ENCODE measurements at regions not wholly inside any gene's neighbourhood (a gene's known extent, or its start where the extent isn't known, plus 50 kb on each side); places are given as distances from the start of the nearest gene placed in this dataset.

DNA sequence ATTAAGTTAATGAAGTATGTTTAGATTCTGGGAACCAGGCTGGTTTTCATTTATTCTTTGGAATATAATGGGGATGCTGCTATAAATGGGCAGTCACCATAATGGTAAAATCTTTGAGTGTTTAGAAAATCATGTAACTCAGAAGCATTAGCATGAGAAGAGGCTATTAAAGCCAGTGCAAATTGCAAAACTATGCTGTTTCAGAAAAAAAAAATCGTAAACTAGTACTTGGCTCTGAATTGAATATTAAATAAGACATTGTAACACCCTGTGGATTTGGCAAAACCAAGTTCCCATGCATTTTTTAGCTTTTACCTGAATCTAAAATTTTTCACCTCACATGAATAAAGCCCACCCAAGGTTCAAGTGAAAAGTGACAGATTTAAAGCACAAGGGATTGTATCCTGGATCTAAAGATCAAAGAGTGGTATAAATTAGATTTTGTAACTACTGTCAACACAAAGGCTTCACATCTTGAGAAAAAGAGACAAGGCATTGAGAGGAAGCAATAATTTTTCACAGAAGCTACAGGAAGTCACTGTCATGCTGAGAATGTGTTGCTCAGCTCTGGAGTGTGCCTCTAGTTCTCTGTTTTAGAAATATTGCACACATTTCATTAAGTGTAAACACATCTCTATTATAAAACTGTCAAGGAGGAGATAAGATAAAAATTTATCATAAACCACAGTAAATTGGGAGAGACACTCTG, 142.2 kb downstream of the ABCA8 start:
- DNase-seq (no peak), ATAC-seq (no peak)
- Mint-ChIP-seq H3K36me3 (ENCODE audit: low read depth) (no peaks in the 10 kb centered on the region), H3K27ac (no peak overlapping the region), H3K4me3 (no peak overlapping the region), H3K4me1 (no peaks in the 10 kb centered on the region), H3K27me3 (peaks cover 2% of the 10 kb centered on the region), H3K9me3 (peaks cover 7% of the 10 kb centered on the region)

DNA sequence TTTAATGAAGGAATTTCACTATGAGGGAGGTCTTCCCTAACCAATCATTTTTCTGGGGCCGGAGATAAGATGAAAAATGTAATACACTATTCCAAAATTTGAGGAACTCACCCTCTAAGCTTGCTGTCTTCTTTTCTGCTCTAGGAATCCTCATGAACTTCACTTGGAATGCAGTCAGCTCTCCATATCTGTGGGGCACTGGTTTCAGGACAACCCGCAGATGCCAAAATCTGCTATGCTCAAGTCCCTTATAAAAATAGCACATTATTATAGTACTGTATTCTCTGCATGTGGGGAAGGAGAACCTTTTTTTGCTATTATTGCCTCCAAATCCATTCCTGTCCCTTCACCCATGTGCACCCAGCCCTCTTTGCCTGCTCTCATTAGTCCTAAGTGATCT, 146.0 kb downstream of the ABCA8 start:
- Mint-ChIP-seq H3K36me3 (ENCODE audit: low read depth) (no peaks in the 10 kb centered on the region), H3K27me3 (peaks cover 2% of the 10 kb centered on the region), H3K9me3 (peaks cover 7% of the 10 kb centered on the region), H3K4me1 (no peaks in the 10 kb centered on the region), H3K27ac (no peak overlapping the region), H3K4me3 (no peak overlapping the region)
- no peak for ATAC-seq
- no peak for DNase-seq

GRCh38 chr17:68807998-68808772, 147.0 kb downstream of the ABCA8 start:
- no peak overlapping the region for H3K4me3 Mint-ChIP-seq
- peaks cover 2% of the 10 kb centered on the region for H3K27me3 Mint-ChIP-seq
- H3K27ac Mint-ChIP-seq = no peak overlapping the region
- H3K9me3 Mint-ChIP-seq = peaks cover 7% of the 10 kb centered on the region
- no peaks in the 10 kb centered on the region for H3K36me3 Mint-ChIP-seq (ENCODE audit: low read depth)
- no peaks in the 10 kb centered on the region for H3K4me1 Mint-ChIP-seq
- ATAC-seq = no peak
- DNase-seq = no peak

GRCh38 chr17:68805609-68806008, 149.6 kb downstream of the ABCA8 start:
- DNase-seq (no peak), ATAC-seq (no peak)
- Mint-ChIP-seq H3K27me3 (peaks cover 2% of the 10 kb centered on the region), H3K36me3 (ENCODE audit: low read depth) (no peaks in the 10 kb centered on the region), H3K9me3 (no peaks in the 10 kb centered on the region), H3K4me3 (no peak overlapping the region), H3K27ac (no peak overlapping the region), H3K4me1 (no peaks in the 10 kb centered on the region)

DNA sequence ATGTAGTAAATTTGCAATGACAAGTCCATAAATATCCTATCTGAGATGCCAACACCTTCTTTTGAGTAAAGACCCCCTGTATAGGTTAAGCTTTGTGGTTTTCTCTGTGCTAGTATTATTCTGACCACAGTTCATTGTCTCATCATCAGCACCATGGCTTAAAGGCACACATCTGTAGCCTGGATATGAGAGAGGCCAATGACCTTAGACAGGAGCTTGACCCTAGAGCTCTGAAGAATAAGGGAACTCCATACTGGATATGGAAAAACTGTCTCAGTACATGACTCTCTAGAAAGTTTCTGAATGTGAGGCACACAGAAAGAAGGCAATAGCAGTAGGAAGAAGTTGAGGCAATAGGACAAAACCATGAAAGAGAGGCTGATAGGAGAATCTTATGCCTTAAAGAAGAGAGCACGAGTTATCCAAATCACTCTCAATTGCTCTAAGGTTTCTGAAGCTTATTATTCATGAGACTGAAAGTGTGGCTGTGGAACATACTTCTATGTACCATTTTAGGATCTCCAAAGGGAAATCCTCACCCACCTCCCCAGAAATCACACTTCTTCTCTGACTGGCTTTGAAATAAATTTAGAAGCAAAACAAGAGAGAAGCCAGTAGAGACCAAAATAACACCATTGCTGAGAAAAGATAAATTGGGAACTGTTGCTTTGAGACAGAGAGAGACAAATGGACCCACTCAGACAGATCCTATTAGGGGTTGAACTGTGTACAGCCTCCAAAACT, 150.2 kb downstream of the ABCA8 start:
- no peak overlapping the region for H3K4me3 Mint-ChIP-seq
- H3K9me3 Mint-ChIP-seq = no peaks in the 10 kb centered on the region
- H3K36me3 Mint-ChIP-seq (ENCODE audit: low read depth) = no peaks in the 10 kb centered on the region
- ATAC-seq (no peak), DNase-seq (no peak)
- no peak overlapping the region for H3K27ac Mint-ChIP-seq
- no peaks in the 10 kb centered on the region for H3K4me1 Mint-ChIP-seq
- peaks cover 2% of the 10 kb centered on the region for H3K27me3 Mint-ChIP-seq

GRCh38 chr17:68803164-68803929, 151.8 kb downstream of the ABCA8 start:
- H3K27ac Mint-ChIP-seq = no peak overlapping the region
- no peaks in the 10 kb centered on the region for H3K9me3 Mint-ChIP-seq

DNA sequence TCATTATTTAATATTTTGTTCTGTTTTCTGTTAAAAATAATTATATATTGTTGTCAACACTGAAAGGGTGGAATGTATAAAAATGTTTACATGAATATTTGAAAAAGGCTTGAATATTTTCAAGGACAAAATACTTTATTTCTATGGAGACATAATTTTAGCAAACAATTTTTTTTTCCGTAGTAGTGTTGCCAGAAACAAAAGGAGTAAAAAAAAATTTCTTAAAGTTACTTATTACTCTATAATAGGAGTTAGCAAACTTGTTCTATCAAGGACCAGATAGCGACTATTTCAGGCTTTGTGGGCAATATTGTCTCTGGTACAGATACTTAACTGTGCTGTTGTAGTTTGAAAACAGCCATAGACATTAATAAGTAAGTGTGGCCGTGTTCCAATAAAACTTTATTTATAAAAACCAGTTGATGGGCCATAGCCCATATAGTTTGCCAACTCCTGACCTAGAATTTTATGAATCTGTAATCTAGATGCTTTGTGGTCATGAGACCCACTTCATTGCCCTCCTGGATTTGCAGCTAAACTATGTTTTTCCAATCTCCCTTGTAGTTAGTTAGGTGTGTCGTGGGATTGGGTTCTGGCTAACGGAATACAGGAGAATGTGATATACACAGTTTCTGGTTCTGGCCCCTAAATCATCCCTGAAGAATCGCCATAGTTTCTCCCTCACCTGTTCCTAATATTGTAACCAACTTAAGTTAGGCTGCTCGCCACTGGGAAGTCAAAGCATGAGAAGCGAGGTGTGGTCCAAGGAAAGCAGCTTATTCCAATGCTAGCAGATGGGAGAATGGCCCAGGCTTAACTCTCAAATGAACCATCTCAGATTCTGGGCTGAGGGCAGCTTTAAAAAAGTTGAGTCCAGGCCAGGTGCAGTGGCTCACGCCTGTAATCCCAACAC, 153.6 kb downstream of the ABCA8 start:
- H3K9me3 Mint-ChIP-seq = no peaks in the 10 kb centered on the region
- no peaks in the 10 kb centered on the region for H3K4me1 Mint-ChIP-seq
- no peaks in the 10 kb centered on the region for H3K36me3 Mint-ChIP-seq (ENCODE audit: low read depth)
- H3K27ac Mint-ChIP-seq = no peak overlapping the region
- no peak for DNase-seq
- peaks cover 6% of the 10 kb centered on the region for H3K27me3 Mint-ChIP-seq
- ATAC-seq = no peak
- no peak overlapping the region for H3K4me3 Mint-ChIP-seq

More at GRCh38 chr17:68803164-68803929, 151.8 kb downstream of the ABCA8 start:
- H3K27me3 Mint-ChIP-seq = no peaks in the 10 kb centered on the region
- no peaks in the 10 kb centered on the region for H3K36me3 Mint-ChIP-seq (ENCODE audit: low read depth)
- H3K4me1 Mint-ChIP-seq = no peaks in the 10 kb centered on the region
- DNase-seq (no peak), ATAC-seq (no peak)
- no peak overlapping the region for H3K4me3 Mint-ChIP-seq

DNA sequence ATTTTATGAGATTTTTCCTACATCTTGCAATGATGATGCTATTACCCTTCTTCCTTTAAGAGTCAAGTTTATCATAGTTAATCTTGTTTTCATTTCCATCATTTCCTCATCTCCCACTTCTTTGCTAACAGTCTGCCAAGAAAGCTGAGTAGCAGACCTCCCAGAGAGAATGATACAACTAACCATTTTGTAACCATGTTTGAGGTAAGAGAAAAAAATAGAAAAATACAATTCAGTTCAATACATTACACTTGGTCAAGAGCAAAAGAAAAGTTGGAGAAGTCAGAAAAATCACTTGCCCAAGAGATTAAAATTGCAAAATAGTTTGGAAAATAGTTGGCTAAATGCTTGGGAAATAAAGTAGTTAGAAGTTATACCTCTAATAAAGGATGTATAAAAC, 154.4 kb downstream of the ABCA8 start:
- no peaks in the 10 kb centered on the region for H3K9me3 Mint-ChIP-seq
- DNase-seq = no peak
- H3K36me3 Mint-ChIP-seq (ENCODE audit: low read depth) = no peaks in the 10 kb centered on the region
- H3K4me3 Mint-ChIP-seq = no peak overlapping the region
- no peaks in the 10 kb centered on the region for H3K4me1 Mint-ChIP-seq
- ATAC-seq = no peak
- no peak overlapping the region for H3K27ac Mint-ChIP-seq
- H3K27me3 Mint-ChIP-seq = peaks cover 7% of the 10 kb centered on the region

DNA sequence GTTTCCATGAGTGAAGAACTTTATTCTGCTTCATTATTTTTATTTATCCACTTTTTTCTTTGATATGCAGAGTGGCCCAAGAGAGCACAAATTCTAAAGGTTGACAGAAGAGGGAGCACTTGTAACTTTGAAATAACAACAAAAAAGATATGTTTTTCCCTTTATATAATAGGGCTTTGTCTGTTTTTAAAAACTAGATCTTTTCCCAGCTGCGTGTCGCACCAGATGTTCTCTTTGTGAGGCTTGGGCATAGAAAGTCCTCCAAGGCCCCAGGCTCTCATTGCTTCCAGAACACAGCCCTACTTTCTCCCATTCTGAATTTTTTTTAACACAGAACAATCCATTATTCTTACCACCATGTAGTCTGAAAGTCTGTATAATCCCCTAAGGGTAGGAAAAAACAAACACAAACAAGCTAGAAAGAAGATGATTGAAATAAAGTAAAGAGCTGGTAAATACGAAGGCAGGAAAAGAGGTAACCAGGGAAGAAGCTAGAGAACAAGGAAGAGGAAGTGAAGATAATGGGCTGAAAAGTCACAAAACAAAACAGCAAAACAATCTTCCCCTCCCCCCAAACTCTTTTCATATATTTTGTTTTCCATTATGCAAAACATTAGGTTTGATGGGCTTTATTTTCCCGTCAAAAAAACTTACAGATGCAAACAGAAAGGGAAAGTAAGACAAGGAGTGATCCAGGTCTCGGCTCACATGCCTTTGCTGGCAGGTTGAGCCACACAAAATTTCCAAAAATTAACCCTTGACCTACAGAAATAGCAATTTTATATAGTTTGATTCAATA, 160.4 kb downstream of the ABCA8 start:
- H3K9me3 Mint-ChIP-seq = no peaks in the 10 kb centered on the region
- H3K4me3 Mint-ChIP-seq = peak overlapping the region; percentile 8
- no peak overlapping the region for H3K27ac Mint-ChIP-seq
- DNase-seq (no peak), ATAC-seq (no peak)
- no peaks in the 10 kb centered on the region for H3K36me3 Mint-ChIP-seq (ENCODE audit: low read depth)
- peaks cover 12% of the 10 kb centered on the region for H3K27me3 Mint-ChIP-seq
- peaks cover 7% of the 10 kb centered on the region for H3K4me1 Mint-ChIP-seq

GRCh38 chr17:68792873-68793272, 162.3 kb downstream of the ABCA8 start:
- no peak for ATAC-seq
- Mint-ChIP-seq H3K36me3 (ENCODE audit: low read depth) (no peaks in the 10 kb centered on the region), H3K27me3 (peaks cover 12% of the 10 kb centered on the region), H3K4me1 (peaks cover 7% of the 10 kb centered on the region), H3K9me3 (no peaks in the 10 kb centered on the region), H3K4me3 (no peak overlapping the region), H3K27ac (no peak overlapping the region)
- no peak for DNase-seq

- Mint-ChIP-seq H3K27me3 (peaks cover 16% of the 10 kb centered on the region), H3K4me3 (no peak overlapping the region), H3K27ac (no peak overlapping the region), H3K9me3 (no peaks in the 10 kb centered on the region), H3K36me3 (ENCODE audit: low read depth) (no peaks in the 10 kb centered on the region), H3K4me1 (peaks cover 7% of the 10 kb centered on the region)
- DNase-seq = no peak
- ATAC-seq = no peak
Observed at GRCh38 chr17:68792042-68792685, 163.0 kb downstream of the ABCA8 start.

- no peak overlapping the region for H3K27ac Mint-ChIP-seq
- DNase-seq (no peak), ATAC-seq (no peak)
- no peaks in the 10 kb centered on the region for H3K9me3 Mint-ChIP-seq
- H3K4me3 Mint-ChIP-seq = no peak overlapping the region
- peaks cover 11% of the 10 kb centered on the region for H3K27me3 Mint-ChIP-seq
- H3K36me3 Mint-ChIP-seq (ENCODE audit: low read depth) = no peaks in the 10 kb centered on the region
- peaks cover 7% of the 10 kb centered on the region for H3K4me1 Mint-ChIP-seq
Observed at GRCh38 chr17:68790931-68791330, 164.3 kb downstream of the ABCA8 start.
